MM.1S (cell line): ENCODE measurements at regions not wholly inside any gene's neighbourhood (a gene's known extent, or its start where the extent isn't known, plus 50 kb on each side); places are given as distances from the start of the nearest gene placed in this dataset.

Experiments
- CTCF ChIP-seq: fragments of 300-600 bp; sonication (generic); IDR thresholded peaks from 2 replicates; pipeline ENCODE4 v1.5.1; 2016; ENCODE audit warnings: antibody characterized with exemption, low read length, mixed read lengths
- EZH2 ChIP-seq: fragments of 300-600 bp; sonication (generic); optimal IDR thresholded peaks from 2 replicates; pipeline ENCODE3; 2017; ENCODE audit warnings: low read depth, mild to moderate bottlenecking, antibody characterized with exemption, low read length, mixed read lengths

- TF ChIP-seq EZH2 (no peak), CTCF (no peak)
Measured at GRCh38 chr3:162200836-162201235, 704.2 kb downstream of the OTOL1 start.
